ENCODE measurements at regions not wholly inside any gene's neighbourhood (a gene's known extent, or its start where the extent isn't known, plus 50 kb on each side); places are given as distances from the start of the nearest gene placed in this dataset.

- TF ChIP-seq POLR2AphosphoS5 (IDR thresholded peaks at IDR 0.05; ENCODE audit: borderline replicate concordance, low read depth, low read length) (no peak), EZH2 (IDR thresholded peaks at IDR 0.05) (no peak), FOXP2 (optimal IDR thresholded peaks at IDR 0.05; ENCODE audit: control extremely low read depth, extremely low read length, insufficient read depth) (no peak)
Measured at GRCh38 chr6:144482142-144482541, 197.0 kb downstream of the UTRN start.

Data from SK-N-MC (cell line).